ENCODE measurements at regions not wholly inside any gene's neighbourhood (a gene's known extent, or its start where the extent isn't known, plus 50 kb on each side); places are given as distances from the start of the nearest gene placed in this dataset.
"Not testable (repeated sequence)": the region's sequence is repeated elsewhere in the genome, so short reads cannot be mapped to it uniquely, and the experiment has no call there.

DNA sequence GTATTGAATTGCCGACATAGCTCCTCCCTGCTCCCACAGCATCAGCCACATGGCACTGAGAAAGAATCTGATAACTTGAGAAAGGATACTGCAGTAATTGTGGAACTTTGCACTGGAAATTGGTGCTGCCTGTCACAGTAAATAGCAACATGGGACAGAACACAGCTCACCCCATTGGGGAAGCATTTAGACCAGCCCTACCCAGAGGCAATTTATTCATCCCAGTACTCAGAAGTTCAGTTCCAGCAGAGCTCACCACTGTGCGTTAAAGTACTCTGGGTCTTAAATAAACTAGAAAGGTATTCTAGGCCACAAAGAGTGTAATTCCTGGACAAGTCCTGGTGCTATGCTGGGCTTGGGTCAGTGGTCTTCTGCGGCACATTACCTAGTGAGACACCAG, 347.1 kb downstream of the PYDC2 start:
- ChIA-PET CTCF (no interaction called here), POLR2A (no interaction called here)

DNA sequence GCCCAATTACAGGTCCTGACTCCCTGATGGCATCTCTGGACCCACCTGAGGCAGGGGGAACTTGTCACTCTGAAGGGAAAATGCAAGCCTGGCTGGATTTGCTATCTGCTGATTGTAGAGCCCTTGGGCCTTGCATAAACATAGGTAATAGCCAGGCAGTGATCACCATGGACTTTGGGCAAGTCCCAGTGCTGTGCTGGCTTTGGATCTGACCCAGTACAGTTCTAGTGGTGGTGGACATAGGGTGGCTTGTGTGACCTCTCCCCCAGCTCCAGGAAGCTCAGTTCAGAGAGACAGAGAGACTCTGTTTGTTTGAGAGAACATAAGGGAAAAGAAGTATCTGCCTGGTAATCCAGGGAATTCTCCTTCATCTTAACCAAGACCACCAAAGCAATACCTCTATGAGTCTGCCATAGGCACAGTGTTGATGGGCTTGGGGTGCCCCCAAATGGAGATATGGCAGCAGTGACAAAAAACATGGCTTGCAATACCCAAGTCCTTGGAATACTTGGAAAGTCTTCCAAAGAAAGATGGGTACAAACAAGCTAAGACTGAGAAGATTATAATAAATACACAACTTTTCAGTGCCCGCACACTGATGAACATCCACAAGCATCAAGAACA, 348.5 kb downstream of the PYDC2 start:
- ChIA-PET CTCF (no interaction called here), POLR2A (no interaction called here)

GRCh38 chr3:191813245-191813644, 352.3 kb downstream of the PYDC2 start:
- POLR2A ChIA-PET: no interaction called here
- CTCF ChIA-PET: no interaction called here

DNA sequence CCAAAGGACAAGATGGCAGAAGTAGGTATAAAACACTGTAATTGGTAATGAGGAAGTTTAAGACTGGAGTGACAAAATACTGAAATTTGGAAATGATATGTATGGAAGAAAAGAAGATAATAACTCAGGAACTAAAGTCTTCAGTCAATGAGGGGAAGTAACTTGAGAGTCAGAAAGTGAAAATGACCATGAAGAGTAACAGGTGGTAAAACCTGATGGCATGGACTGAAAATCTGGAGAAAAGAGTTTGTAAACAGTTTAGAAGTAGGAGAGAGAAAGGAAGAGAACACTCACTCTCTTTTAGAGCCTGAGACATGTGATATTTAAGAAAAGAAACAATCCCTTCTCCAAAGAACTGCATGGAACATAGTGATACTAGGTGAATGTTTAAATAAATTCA, 387.9 kb downstream of the PYDC2 start:
- CTCF ChIA-PET: no interaction called here
- POLR2A ChIA-PET: no interaction called here

DNA sequence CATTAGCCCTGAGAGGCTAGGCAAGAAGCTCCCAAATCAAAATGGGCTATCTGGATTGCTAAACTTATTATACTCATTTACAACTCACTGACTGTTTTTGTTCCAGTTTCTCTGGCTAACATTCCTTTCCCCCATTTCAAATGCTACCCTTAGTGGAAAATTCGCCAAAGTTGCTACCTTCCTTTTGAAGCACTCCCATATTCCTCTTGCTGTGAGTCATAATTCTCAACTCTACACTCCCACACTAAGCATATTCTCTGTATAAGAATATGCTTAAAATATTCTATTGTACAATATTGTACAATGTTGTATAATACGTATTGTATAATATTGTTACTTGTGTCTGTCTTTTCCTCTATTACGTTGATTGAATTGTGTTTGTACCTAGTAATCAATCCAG, 398.6 kb downstream of the PYDC2 start:
- CTCF ChIA-PET: no interaction called here
- POLR2A ChIA-PET: no interaction called here

DNA sequence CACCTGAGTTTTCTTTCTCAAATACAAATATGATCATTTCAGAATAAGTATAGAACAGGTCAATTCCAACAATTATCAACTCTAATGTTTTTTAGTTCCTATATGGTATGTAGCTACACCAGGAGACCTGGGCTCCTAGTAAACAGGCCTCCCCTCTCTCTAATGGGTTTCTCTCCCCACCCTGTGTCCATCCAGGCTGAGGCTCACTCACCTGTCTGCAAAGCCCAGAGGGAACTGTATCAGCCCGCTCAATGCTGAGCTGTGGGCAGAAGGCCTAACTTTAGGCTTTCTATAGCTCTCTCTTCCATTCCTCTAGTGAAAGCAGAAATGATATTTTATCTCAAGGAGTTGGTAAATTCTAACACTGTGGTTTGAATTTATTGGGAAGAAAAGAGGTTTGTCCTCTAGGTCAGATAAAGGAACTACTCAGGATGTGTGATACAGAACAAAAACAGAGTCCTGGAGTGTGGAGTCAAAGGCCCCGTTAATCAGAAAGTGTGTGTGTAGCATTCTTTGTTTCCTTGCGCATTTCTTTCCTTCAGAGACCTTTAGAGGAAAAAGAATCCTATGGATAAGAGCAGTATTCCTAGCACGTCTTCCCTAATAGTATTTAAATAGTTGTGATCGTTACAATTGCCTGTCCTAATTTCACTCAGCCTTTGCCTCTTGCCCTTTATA, 408.9 kb downstream of the PYDC2 start:
- CTCF ChIA-PET: no interaction called here
- POLR2A ChIA-PET: no interaction called here

GRCh38 chr3:191873736-191874135, 412.8 kb downstream of the PYDC2 start:
- ChIA-PET POLR2A (no interaction called here), CTCF (no interaction called here)

DNA sequence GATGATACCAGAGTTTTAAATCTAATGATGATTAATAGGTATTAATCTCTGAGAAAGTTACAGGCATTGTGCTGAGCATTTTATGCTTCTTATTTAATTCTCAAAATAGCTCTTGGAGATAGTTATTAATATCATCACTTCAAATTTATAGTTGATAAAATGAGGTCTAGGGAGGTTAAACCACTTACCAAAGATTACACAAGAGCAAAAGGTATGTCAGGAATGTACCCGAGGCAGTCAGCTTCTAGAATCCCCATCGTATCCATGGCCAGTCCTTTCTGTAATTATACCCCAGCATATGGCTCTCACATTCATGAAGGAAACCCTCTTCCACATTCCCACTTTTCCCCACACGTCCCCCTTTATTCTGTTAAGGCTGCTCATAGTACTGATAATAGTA, 421.3 kb downstream of the PYDC2 start:
- POLR2A ChIA-PET: no interaction called here
- CTCF ChIA-PET: no interaction called here

DNA sequence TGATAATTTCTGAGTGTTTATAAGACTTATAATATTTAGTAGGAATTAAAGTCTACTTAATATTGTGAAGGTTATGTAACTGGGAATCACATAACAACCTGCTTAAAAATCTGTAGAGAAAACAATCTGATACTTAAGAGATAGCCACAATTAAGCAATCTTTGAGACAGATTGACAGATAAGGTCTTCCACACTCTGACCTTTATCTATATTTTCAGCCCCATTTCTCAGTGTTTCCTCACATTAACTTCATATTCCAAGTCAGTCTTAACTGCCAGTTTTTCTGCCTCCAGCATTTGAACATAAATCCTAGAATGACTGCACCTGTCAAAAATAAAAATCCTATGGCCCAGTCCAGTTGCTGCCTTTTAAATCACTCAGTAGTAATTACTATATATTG, 423.2 kb downstream of the PYDC2 start:
- POLR2A ChIA-PET: no interaction called here
- CTCF ChIA-PET: no interaction called here

DNA sequence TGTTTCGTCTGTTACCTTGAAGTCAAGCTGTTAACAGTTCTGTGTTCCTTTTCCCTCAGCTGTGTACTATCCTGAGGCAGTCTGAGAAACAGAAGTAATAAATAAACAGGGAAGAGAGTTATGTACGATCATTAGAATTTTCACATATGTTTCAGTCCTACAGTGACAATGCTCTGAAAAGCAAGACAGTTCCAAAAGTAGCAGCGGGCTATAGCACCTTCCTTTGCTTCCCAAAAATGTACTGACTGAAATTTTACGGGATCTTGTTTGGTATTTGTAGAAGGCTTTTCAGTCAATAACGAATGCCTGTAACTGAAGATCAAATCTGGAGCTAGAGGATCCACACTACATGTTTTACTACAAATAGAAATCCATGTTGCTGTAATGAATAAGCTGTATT, 428.1 kb downstream of the PYDC2 start:
- CTCF ChIA-PET: no interaction called here
- POLR2A ChIA-PET: no interaction called here

GRCh38 chr3:191889756-191890155, 428.8 kb downstream of the PYDC2 start:
- ChIA-PET POLR2A (no interaction called here), CTCF (no interaction called here)

GRCh38 chr3:191894406-191894805, 433.4 kb downstream of the PYDC2 start:
- ChIA-PET CTCF (no interaction called here), POLR2A (no interaction called here)

GRCh38 chr3:191901741-191902140, 440.8 kb downstream of the PYDC2 start:
- POLR2A ChIA-PET: no interaction called here
- CTCF ChIA-PET: no interaction called here

- CTCF ChIA-PET: no interaction called here
- POLR2A ChIA-PET: no interaction called here
These were observed 451.7 kb downstream of the PYDC2 start for GRCh38 chr3:191912616-191913204.

DNA sequence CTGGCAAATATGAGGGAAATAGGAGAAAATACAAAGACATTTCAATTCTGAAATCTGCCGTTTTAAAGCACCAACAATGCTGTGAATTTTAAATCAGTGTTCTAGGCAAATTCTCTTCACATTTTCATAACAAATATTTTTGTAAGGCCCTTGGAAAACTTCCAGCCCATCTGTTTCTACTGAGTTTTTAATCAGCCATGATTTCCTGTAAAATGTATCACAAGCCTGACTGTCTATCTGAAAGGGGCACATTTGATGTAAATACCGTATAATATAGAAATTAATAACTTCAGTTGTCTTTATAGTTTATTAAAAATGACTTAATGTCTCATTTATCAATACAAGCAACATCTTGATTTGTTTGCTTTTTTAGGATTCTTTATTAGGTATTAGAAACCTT, 454.7 kb downstream of the PYDC2 start:
- POLR2A ChIA-PET: no interaction called here
- CTCF ChIA-PET: no interaction called here

DNA sequence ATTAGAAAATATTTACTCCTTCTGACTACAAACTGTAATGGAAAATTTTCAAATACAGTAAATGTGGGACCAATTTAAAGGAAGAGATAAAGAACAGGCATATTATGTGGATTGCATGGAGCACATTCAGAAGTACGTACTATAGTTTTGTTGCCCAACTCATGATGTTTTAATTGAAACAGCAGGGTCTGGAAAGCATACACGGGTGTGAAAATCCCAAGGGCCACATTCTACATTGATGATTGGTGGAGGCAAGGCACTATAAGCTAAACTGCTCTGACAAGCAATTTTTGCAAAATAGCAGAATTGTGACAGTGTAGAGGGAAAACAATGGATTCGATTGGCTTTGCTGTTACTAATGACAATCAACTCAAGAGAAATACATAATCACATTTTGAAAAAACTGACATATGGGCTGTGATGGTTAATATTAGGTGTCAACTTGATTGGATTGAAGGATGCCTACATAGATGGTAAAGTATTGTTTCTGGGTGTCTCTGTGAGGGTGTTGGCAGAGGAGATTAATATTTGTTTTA, 458.6 kb downstream of the PYDC2 start:
- CTCF ChIA-PET: interaction anchor here (0.7 kb wide), 1 partner anchor 1145 kb away, joined by 4 read pairs; no protein-coding TSS in a partner anchor
- POLR2A ChIA-PET: no interaction called here

- CTCF ChIA-PET: no interaction called here
- POLR2A ChIA-PET: no interaction called here
These were observed 461.6 kb downstream of the PYDC2 start for GRCh38 chr3:191922570-191922969.

DNA sequence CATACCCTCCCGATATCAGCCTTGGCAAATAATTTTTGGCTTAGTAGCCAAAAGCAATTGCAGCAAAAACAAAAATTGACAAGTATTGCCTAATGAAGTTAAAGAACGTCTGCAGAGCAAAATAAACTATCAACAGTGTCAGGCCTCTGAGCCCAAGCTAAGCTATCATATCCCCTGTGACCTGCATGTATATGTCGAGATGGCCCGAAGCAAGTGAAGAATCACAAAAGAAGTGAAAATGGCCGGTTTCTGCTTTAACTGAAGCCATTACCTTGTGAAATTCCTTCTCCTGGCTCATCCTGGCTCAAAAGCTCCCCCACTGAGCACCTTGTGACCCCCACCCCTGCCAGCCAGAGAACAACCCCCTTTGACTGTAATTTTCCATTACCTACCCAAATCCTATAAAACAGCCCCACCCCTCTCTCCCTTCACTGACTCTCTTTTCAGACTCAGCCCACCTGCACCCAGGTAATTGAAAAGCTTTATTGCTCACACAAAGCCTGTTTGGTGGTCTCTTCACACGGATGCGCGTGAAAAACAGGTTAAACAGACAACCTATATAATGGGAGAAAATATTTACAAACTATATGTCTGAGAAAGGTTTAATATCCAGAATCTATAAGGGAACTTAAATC, 466.3 kb downstream of the PYDC2 start:
- POLR2A ChIA-PET, CTCF ChIA-PET: not testable (repeated sequence)

DNA sequence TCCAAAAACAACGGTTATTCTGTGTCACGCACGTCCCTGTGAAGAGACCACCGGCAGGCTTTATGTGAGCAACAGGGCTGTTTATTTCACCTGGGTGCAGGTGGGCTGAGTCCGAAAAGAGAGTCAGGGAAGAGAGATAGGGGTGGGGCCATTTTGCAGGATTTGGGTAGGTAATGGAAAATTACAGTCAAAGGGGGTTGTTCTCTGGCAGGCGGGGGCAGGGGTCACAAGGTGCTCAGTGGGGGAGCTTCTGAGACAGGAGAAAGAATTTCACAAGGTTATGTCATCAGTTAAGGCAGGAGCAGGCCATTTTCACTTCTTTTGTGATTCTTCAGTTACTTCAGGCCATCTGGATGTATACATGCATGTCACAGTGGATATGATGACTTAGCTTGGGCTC, 467.0 kb downstream of the PYDC2 start:
- POLR2A ChIA-PET, CTCF ChIA-PET: not testable (repeated sequence)

DNA sequence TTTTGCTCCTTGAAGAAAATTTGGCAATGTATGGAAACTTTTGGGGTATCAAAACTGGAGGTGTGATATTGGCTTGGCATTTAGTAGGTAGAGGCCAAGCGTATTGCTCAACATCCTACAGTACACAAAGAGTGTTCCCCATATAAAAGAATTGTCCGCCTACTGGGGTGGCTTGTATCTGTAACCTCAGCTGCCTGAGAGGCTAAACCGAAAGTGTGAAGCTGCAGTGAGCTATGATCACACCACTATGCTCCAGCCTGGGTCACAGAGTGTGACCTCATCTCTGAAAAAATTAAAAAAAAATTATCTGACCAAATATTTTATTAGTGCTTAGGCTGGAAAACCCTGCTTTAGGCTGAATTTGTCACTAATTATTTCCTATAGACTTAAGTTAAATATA, 483.9 kb downstream of the PYDC2 start:
- CTCF ChIA-PET: no interaction called here
- POLR2A ChIA-PET: no interaction called here

DNA sequence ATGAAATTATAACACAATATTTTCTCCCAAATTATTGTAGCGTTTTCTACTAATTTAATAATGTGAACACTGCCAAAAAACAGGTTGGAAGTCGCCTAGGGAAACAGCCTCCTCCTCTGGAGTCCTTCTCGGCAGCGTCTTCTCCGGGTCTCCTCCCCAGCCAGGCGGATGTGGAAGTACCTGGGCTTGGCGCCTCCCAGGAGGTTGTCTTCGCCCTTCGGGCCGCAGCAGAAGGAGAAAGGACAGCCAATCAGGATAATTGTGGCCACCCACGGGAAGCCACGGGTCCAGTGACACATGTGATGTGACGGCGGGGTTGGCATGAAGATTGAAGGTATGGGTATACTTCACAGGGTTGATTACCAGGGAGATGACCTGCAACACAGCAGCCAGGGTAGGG, 491.2 kb downstream of the PYDC2 start:
- ChIA-PET POLR2A (no interaction called here), CTCF (no interaction called here)
